GM21381 (cell line): ENCODE measurements at regions not wholly inside any gene's neighbourhood (a gene's known extent, or its start where the extent isn't known, plus 50 kb on each side); places are given as distances from the start of the nearest gene placed in this dataset.

Experiments used
- ATAC-seq: cut with Tn5 transposase; IDR thresholded peaks from one replicate; pipeline ENCODE4 v1.9.1; 2021; ENCODE audit warnings: mild to moderate bottlenecking, moderate library complexity; ENCODE audit not compliant: unreplicated experiment

DNA sequence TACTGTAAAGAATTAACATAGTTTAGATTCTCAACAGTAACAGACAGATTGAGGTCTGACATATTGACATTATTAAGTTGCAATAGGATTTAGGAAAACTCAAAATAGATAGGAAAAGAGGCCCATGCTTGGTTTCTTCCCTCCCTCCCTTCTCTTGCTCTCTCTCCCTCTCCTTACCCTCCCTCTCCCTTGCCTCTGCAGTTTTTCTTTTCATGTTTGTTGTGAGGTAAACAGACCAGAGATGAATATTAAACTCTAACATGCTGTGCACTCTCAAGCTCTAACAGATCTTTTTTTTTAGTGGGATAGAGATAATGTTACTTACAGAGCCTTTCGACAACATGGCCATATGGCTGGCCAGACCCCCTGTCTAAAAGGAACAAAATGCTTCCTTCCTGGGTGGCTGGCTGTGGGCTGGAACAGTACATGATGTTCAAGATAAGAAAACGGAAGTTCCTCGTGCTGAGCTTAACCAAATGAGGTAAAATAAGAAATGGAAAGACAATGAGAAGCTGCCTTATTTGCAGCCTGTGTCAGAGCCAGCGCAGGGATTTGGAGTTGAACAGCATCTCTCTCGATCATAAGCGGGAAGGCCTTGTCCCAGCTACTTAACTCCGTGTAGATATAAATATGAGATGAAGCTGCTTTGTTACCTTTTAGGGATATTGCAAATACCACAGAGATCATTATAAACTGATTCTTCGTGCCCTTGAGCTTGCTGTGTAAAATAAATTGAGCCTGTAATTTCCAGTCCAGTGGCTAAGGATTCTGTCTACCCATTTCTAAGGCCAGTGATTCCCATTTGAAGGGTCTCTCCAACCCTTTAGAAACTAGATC lies 391.9 kb upstream of the NPVF start:
- ATAC-seq, result no peak

DNA sequence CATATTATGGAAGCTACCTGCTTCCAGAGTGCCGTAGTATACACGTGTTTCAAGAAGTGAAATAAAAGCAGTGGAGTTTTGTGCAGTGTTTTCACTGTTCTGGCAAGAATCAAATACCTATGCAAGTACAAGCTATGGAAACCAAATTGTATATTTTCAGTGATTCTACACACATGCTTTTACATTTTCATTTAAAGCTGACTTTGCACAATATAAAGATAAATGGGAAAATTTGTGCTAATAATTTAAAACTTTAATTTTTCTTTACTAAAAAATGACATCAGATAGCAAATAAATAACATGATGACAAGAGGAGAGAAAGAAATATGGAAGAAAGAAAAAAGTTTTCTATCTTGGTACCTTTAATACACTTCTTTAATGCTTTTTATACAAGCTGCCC lies 393.7 kb upstream of the NPVF start:
- no peak for ATAC-seq

DNA sequence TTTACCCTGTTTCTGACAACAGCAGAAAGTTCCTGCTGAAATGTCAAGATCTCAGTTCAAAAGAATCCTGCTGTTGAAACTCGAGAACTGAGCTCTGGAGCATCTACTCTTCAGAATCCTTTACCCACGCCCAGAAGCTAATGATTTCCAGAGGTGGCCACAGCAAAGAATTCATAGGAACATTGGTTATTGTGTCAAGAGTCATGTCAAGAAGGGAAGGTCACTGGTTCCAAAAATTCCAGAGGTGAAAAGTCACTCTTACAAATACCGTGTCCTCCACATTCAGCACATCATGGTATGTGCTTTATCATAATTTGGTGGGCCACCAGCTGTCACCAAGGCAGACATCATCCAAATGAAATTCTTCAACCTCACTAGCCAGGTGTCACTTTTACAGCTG lies 394.4 kb upstream of the NPVF start:
- ATAC-seq, result no peak

DNA sequence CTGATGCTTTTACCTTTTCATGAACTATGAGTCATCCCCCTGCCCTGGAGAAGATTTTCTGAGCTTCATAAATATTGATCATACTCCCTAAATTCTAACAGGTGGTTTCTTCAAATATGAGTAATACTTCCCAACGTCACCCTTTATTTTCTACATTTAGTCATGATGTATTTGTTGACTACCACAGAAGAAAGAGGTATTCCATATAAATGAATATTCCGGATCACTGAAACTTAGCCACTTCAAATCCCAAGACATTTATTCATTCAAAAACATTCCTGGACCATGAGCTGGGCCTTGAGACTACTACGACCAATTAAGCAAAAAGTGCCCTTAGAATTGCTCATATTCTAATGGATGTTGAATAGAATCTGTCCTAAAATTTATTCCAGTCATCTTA lies 395.8 kb upstream of the NPVF start:
- ATAC-seq, result no peak

DNA sequence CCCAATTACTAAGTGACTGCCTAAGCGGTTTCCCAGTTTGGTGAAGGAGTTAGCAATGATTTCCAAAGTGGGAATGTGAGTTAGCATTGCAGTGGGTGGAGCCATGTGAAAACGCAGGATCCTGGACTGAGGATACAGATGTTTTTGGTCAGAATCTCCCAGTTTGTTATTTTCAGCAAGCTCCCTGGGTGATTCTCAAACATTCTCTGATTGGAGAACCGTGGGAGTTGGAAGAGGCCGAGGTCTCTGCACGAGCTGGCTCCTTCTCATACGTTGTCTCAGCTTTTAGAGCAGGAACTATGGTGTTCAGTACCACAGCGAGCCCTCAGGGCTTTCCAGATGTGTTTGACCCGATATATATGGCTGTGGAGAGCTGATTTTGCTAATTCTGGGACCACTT lies 396.5 kb upstream of the NPVF start:
- ATAC-seq, result no peak

DNA sequence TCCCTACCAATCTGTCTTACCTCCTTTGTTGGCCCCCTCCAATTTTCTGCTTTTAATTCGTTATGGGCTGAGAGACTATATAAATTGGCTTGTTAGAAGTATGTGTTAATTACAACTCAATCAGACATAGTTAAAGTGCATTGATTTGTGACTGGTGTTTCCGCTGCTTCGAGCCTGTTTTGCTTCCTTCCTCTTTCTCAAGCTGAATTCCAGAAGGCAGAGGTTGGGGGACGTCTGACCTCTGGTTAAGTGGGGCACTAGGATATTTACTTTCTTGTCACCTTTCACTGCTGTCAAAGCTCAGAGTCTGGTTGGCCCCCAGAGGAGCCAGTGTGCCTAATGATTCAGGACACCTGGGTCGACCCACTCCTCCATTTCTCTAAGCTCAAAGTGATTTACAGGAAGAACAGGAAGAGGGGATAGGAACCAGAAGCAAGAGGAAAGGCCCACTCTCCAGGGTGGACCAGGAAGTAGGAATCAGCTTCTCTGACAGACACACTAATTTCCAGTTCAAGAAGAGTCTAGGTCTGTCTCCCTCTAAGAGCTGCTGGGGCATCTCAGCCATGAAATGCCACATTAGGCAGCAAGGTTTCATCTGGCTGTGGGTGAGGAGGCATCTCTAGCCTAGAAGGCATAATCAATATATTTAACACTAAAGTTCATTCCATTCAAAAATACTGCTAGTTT lies 397.2 kb upstream of the NPVF start:
- ATAC-seq, result no peak

DNA sequence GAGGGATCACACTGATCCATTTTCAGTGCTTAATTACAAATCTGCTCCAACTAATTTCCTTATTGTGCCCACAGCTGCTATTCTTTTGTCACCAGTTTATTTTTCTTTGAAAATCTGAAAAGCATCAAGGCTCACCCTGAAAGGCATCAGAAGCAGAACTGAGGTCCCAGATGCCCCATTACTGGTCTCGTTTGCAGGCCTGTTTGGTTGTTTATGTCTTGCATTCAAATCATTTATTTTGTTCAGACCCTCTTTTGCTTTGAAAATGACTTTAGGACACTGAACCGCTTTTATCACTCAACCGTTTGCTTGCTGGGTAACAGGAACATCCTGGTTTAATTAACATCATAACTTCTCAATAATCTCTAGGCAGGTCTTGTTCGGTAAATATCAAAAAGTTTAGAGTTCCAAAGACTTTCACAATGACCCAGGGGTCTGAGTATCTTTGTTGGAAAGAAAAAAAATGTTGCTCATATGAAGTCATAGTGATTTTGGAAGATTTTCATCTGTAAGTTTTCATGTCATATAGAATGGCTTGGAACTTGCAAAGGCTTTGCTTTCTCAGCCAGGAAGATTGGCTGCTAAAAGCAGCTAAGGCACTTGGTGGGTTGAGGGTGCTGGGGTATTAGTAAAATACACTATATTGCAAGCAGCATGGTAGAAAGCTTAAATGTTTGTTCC lies 398.3 kb upstream of the NPVF start:
- no peak for ATAC-seq

DNA sequence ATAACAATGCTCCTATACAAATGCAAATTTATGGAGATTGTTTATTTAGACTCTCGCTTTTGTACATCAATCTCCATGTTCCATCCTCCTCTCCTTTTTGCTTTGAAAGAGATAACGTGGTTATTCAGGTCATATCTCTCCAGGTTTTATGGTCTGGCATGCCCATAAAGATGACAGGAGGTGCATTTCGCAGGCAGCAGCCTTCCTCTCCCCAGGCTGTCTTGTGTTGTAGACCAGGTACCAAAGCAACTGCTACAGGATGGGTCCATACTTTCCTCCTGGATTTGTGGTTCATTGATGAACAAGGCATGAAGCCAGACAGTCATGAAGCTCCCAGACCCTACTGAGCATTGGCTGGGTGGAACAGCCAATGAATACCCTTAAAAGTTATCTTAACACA lies 400.2 kb upstream of the NPVF start:
- no peak for ATAC-seq

DNA sequence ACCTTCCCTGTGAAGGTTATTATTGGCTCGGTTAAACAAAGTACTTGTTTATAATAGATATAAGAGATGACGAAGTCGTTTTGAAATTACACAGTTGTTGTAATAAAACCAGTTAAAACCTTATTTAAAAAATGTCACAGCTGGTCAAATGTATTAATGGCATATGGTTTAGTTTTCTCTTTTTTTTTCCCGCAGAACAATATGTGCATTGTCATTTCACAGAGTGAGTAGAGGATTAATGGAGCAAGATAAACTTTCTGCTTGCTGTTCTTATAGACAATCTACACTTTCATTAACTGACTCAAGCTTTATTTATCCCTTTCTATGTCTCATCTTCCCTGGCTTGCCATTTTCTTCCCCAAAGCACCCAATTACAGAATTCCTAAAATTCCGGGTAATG lies 404.3 kb upstream of the NPVF start:
- ATAC-seq, result no peak

DNA sequence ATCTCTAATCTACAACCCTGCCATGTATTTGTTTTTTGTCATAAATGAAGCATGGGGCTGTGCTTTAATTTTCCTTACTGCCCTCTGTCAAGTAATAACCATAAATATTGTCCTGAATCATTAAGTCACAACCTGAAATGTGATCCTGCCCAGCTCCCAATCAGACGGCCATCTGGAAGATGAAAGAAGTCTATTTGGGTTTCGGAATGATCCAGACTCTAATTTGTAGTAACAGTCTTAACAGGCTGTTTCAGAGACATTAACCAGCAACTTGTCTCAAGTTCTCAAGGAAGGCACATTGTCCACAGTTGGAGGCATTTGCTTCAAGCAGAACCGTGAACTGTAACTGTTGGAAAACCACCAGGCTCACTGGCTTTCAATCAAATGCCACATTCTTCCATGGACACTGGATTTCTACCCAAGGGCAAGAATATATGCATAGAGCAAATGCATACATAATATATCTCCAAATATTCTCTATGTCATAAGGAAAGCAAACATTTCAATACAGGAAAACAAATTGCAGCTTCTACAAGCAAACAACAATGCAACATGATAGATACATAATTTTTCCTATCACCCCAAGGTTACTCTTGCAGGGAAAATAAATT lies 405.2 kb upstream of the NPVF start:
- no peak for ATAC-seq

DNA sequence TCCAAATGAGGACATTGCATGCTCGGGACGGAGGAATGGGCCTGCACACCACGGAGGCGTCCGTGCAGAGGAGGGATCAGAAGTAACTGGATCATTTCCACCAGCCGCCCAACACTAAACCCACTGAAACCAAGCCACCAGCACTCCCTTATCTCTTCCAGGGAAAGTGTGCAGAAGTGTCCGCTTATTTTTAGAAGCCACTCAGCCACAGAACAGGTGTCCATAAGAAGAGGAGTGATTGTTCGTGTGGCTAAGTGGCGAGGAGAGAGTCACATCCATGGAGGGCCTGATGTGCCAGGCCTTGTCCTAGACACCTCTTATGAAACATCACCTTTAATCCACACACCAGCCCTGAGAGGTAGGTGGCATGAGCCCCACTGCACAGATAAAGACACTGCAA lies 407.9 kb upstream of the NPVF start:
- ATAC-seq, result no peak

DNA sequence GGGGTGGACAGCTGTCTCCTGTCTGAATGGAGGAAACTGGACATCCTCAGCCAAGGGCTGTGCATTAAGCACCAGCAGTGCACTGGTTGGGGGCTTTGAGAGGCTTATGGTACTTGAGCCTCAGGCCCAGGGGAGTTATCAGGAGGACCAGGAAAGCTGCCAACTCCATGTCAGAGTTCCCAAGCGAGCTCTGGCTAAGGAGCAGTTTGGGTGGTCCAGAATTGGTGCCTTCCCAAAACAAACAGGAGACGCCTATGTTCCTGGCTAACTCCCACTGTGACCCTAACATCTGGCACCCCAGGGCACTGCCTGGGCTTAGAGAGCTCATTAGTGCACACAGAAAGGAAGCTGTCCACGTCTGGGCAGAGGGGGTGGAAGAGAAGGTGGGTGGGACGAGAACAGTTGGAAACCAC lies 408.6 kb upstream of the NPVF start:
- ATAC-seq, result no peak

DNA sequence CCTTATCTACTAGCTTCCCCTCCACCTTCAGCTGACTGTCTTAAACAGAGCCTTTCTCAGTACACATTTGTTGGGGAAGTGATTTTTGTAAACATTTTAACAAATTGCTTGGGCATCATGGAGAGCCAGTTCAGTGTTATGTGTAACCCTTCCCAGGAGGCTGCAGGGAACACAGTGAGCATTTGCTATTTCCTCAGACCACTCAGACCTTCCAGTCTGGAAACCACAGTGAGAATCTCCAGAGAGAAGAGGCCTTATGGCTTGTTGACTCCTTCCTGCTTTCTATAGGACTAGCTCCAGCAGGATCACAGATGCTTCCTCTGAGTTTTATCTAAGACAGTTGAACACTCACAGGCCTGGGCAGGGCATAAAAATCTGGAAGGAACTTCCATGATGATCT lies 409.8 kb upstream of the NPVF start:
- ATAC-seq, result no peak

DNA sequence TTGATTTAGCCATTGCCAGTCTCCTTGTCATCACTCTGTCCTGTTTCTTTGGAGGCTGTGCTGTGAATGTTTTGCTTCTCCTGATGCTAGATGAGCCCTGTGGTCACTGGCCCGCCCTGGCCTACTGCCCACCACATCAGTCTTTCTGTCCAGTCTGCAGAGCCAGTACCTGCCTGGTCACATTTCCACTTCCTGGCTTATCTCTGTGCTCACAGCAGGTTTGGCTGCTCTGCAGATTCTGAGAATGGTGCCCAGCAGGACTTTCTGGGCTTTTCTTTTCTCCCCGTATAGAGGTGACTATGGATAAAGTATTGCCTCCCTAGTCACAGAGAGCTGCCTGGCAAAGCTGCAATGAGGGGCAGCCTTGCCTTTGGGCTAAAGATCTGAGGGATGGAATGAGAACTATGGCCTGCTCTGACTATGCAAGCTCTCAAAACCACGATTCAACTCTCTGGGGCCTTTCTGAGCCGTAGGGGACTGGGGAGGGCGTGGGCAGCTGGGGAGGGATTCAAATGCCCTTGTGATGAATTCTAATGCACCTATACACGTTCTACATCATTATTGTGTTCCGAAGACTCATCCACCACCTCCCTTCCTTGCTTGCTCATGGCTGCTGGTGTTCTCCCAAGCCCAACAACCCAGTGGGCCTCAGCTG lies 410.4 kb upstream of the NPVF start:
- no peak for ATAC-seq

DNA sequence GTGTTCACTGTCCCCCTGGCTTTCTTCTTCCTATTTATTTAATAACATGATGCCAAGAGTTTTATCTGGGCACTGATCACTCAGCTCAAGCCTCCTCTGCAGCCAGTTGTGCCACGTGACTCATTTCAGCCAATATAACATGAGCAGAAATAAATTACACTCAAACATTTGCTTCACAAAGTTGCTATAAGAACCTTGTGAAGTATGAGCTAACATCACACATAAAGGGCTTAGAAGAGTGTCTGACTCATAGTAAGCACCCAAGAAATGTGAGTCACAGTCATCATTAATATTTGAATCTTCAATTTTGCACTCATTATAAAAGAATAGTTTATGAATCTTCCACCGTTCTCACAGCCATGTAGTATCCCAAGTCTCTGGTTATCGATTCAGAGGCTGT lies 414.6 kb upstream of the NPVF start:
- ATAC-seq, result no peak

DNA sequence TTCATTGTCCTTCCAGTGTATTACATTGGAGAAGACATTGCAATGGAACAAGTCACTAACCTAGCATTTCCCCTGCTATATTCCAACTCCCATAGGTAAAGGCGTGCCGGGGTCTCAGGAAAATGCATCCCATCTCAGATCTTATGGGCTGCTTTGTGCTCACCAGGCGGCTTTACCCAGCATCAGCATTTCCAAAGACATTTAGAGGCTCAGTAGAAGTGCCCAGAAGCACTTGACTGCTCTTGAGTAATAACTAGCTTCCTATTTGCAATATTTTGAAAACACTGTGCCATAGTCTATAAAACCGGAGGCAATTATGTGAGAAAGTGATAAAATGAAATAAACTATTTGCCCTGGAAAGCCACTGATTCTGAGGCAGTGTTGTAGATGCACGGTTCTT lies 415.0 kb upstream of the NPVF start:
- no peak for ATAC-seq

DNA sequence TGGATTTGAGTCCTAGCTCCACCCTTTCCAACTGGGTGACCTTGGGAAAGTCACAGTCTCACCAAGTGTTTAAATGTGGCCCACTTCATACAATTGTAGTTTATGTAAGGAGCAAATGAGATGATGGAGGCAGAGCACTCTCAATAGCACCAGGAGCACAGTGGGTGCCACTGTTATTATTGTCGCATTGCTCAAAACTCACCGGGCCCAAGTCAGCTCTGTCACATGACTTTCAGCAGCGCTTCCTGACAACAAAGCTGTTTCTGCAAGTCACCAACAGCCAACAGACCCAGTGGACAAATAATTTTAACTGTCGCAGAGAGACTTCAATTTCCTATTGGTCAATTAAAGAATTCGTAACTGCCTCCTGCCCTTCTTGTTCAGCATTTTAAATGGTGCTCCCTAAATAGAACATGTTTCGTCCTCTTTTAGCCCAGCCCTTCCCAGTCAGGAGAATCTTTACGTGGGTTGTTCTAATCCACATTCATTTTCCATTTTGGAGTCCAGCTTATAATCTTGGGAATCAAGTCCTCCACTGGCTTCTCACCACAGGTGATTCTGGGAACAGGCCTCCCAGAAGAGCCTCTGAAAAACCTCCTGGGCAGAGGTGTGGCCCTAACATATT lies 415.6 kb upstream of the NPVF start:
- ATAC-seq, result no peak

DNA sequence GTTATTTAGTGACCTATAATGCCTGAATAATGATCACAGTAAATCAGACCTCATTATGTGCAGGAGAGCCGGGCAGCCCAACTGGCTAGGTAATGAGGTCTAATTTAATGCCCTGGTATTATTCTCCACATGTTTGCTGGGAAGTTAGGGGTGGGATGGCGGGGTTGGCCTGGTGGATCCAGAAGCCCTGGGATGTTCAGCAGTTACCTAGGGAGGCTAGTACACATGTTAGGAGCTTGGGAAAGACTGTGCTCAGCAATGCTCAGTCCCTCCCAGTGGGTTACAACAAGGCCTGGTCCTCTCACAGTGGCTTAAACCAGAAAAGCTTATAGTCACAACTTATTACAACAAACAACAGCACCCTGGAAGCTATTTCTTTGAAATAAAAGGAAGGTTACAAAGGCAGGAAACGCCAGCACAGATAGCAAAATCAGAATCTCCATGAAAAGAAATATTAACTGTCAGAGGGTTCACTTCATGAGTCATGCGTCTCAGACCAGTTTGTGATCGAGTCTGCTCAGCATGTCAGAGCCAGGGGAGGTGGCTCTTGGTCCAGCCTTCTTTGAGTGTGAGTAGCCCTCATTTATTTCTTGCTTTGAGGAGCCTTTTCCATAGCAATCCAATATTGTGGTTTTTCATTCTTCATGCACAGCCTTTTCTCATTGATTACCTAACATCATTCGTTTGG lies 418.6 kb upstream of the NPVF start:
- ATAC-seq, result no peak

DNA sequence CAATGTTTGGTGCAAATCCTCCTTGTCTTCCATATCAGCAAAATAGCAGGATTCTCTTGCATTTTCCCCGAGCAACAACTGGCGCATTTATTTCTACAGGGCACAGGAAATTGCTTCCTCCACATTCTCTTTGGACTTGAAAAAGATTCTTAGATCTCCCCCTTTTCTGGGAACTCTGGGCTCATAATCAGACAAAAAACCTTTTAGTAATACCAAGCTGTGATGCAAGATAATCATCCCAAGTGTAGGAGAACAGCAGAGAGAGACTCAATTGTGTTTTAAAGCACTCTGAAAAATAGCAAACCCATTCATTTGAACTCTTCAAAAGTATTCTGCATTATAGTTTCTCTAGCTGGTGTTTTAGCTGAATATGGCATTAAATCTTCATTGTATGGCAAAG lies 419.6 kb upstream of the NPVF start:
- ATAC-seq, result no peak

DNA sequence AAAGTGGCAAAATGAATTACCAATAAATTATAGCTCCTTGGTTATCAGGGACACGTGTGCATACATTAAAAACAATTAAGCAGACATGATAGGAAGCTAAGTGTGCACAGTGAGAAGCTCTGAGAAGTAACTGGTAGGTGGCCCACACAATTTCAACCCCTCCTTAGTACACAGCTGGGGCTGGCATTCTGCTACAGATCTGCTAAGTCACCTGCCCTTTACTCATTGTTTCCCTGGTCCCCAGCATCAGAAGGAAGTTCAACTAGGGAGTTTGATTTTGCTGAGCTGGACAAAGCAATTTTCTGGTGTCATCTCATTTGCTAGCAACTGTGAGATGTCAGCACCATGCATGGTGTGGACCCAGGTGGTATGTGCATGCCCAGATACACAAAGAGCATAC lies 424.1 kb upstream of the NPVF start:
- ATAC-seq, result no peak
